ENCODE measurements at regions not wholly inside any gene's neighbourhood (a gene's known extent, or its start where the extent isn't known, plus 50 kb on each side); places are given as distances from the start of the nearest gene placed in this dataset.

GRCh38 chr14:22095860-22096513 is 422.4 kb upstream of the OR4E1 start (continued):
- TF ChIP-seq, protein P1, sequence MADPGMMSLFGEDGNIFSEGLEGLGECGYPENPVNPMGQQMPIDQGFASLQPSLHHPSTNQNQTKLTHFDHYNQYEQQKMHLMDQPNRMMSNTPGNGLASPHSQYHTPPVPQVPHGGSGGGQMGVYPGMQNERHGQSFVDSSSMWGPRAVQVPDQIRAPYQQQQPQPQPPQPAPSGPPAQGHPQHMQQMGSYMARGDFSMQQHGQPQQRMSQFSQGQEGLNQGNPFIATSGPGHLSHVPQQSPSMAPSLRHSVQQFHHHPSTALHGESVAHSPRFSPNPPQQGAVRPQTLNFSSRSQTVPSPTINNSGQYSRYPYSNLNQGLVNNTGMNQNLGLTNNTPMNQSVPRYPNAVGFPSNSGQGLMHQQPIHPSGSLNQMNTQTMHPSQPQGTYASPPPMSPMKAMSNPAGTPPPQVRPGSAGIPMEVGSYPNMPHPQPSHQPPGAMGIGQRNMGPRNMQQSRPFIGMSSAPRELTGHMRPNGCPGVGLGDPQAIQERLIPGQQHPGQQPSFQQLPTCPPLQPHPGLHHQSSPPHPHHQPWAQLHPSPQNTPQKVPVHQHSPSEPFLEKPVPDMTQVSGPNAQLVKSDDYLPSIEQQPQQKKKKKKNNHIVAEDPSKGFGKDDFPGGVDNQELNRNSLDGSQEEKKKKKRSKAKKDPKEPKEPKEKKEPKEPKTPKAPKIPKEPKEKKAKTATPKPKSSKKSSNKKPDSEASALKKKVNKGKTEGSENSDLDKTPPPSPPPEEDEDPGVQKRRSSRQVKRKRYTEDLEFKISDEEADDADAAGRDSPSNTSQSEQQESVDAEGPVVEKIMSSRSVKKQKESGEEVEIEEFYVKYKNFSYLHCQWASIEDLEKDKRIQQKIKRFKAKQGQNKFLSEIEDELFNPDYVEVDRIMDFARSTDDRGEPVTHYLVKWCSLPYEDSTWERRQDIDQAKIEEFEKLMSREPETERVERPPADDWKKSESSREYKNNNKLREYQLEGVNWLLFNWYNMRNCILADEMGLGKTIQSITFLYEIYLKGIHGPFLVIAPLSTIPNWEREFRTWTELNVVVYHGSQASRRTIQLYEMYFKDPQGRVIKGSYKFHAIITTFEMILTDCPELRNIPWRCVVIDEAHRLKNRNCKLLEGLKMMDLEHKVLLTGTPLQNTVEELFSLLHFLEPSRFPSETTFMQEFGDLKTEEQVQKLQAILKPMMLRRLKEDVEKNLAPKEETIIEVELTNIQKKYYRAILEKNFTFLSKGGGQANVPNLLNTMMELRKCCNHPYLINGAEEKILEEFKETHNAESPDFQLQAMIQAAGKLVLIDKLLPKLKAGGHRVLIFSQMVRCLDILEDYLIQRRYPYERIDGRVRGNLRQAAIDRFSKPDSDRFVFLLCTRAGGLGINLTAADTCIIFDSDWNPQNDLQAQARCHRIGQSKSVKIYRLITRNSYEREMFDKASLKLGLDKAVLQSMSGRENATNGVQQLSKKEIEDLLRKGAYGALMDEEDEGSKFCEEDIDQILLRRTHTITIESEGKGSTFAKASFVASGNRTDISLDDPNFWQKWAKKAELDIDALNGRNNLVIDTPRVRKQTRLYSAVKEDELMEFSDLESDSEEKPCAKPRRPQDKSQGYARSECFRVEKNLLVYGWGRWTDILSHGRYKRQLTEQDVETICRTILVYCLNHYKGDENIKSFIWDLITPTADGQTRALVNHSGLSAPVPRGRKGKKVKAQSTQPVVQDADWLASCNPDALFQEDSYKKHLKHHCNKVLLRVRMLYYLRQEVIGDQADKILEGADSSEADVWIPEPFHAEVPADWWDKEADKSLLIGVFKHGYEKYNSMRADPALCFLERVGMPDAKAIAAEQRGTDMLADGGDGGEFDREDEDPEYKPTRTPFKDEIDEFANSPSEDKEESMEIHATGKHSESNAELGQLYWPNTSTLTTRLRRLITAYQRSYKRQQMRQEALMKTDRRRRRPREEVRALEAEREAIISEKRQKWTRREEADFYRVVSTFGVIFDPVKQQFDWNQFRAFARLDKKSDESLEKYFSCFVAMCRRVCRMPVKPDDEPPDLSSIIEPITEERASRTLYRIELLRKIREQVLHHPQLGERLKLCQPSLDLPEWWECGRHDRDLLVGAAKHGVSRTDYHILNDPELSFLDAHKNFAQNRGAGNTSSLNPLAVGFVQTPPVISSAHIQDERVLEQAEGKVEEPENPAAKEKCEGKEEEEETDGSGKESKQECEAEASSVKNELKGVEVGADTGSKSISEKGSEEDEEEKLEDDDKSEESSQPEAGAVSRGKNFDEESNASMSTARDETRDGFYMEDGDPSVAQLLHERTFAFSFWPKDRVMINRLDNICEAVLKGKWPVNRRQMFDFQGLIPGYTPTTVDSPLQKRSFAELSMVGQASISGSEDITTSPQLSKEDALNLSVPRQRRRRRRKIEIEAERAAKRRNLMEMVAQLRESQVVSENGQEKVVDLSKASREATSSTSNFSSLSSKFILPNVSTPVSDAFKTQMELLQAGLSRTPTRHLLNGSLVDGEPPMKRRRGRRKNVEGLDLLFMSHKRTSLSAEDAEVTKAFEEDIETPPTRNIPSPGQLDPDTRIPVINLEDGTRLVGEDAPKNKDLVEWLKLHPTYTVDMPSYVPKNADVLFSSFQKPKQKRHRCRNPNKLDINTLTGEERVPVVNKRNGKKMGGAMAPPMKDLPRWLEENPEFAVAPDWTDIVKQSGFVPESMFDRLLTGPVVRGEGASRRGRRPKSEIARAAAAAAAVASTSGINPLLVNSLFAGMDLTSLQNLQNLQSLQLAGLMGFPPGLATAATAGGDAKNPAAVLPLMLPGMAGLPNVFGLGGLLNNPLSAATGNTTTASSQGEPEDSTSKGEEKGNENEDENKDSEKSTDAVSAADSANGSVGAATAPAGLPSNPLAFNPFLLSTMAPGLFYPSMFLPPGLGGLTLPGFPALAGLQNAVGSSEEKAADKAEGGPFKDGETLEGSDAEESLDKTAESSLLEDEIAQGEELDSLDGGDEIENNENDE (IDR thresholded peaks at IDR 0.05; ENCODE audit: insufficient replicate concordance, low read length): no peak
- TF ChIP-seq CTCF (IDR thresholded peaks at IDR 0.05; ENCODE audit: control extremely low read depth in 1 of 3, insufficient read depth in 1 of 3, low read depth in 1 of 3, low read length in 3 of 3) (no peak), SIN3A (conservative IDR thresholded peaks at IDR 0.05 in 1 of 2, IDR thresholded peaks at IDR 0.05 in 1 of 2; ENCODE audit: low read depth in 1 of 2, low read length in 2 of 2) (no peak), FOSL1 (IDR thresholded peaks at IDR 0.05; ENCODE audit: insufficient read depth, low read depth, low read length) (no peak), SRF (IDR thresholded peaks at IDR 0.05; ENCODE audit: low read depth, low read length) (no peak)
